Testis (tissue), 2 donors: ENCODE measurements at regions not wholly inside any gene's neighbourhood (a gene's known extent, or its start where the extent isn't known, plus 50 kb on each side); places are given as distances from the start of the nearest gene placed in this dataset.

Source experiments
- DNase-seq: peaks from one replicate; pipeline ENCODE4 v3.0.0-alpha.2; 2019
- H3K27ac ChIP-seq, 2 donors: fragments of 200-600 bp; sonication (generic); one replicate each; pipeline ENCODE4 v1.5.1; 2019
- H3K27me3 ChIP-seq: fragments of 200-600 bp; sonication (generic); one replicate; pipeline ENCODE4 v1.5.1; 2019
- H3K36me3 ChIP-seq: fragments of 200-600 bp; sonication (generic); one replicate; pipeline ENCODE4 v1.5.1; 2017; ENCODE audit warnings: low read depth; ENCODE audit errors: missing control alignments
- H3K4me1 ChIP-seq: fragments of 200-600 bp; sonication (generic); one replicate; pipeline ENCODE4 v1.5.1; 2019
- H3K4me3 ChIP-seq, 2 donors: fragments of 200-600 bp; sonication (generic); one replicate each; pipeline ENCODE4 v1.5.1; 2017 to 2019
- H3K9me3 ChIP-seq: fragments of 200-600 bp; sonication (generic); one replicate; pipeline ENCODE4 v1.5.1; 2017
- CTCF ChIP-seq, 3 experiments: fragments of 450-650 bp in 2 of 3; fragments of 200-600 bp in 1 of 3; sonication (generic) in 1 of 3; IDR thresholded peaks; one replicate each; pipeline ENCODE4 v1.5.1; 2016 to 2019; ENCODE audit warnings: antibody characterized with exemption in 3 of 3, mild to moderate bottlenecking in 2 of 3, moderate library complexity in 1 of 3
- POLR2A ChIP-seq: fragments of 450-650 bp; IDR thresholded peaks from one replicate; pipeline ENCODE4 v1.6.1; 2017; ENCODE audit warnings: antibody characterized with exemption, mild to moderate bottlenecking, moderate library complexity
- WGBS, 2 donors: methylation state at CpG; one replicate each; pipeline ENCODE4 v1.1.5; 2018; 5-methylcytosine and 5-hydroxymethylcytosine counted together
- intact Hi-C: fragments of 100-400 bp; cut with DNase I; formaldehyde crosslinking; loops from one replicate; pipeline ENCODE4 v1.15.1; 2023; ENCODE audit warnings: low total_unique reads

- 57 to 69% methylated on average over 5 of the region's 5 CpGs for WGBS, 2 donors
- TF ChIP-seq POLR2A = no peak
- TF ChIP-seq CTCF (IDR thresholded peaks at IDR 0.05) = no peak
- Histone ChIP-seq H3K4me3 (no peak overlapping the region), H3K36me3 (no peaks in the 10 kb centered on the region), H3K9me3 (no peaks in the 10 kb centered on the region), H3K4me1 (no peaks in the 10 kb centered on the region), H3K27me3 (no peaks in the 10 kb centered on the region), H3K27ac (no peak overlapping the region)
- no peak for DNase-seq
- intact Hi-C loops = no loop called here
These were observed 186.8 kb downstream of the CDH26 start for GRCh38 chr20:60144974-60145527.

- no peaks in the 10 kb centered on the region for H3K4me1 ChIP-seq
These were observed 188.8 kb downstream of the CDH26 start for GRCh38 chr20:60147004-60147403.

GRCh38 chr20:60148885-60149284 lies 190.7 kb downstream of the CDH26 start:
- no peaks in the 10 kb centered on the region for H3K4me1 ChIP-seq
- DNase-seq = no peak
- H3K9me3 ChIP-seq = no peaks in the 10 kb centered on the region
- no peaks in the 10 kb centered on the region for H3K27me3 ChIP-seq
- TF ChIP-seq CTCF (IDR thresholded peaks at IDR 0.05) (no peak), POLR2A (no peak)
- no peaks in the 10 kb centered on the region for H3K36me3 ChIP-seq
- H3K27ac ChIP-seq = no peak overlapping the region
- intact Hi-C loops = no loop called here
- no peak overlapping the region for H3K4me3 ChIP-seq

More at GRCh38 chr20:60147004-60147403, 188.8 kb downstream of the CDH26 start:
- 94% methylated on average over 2 of the region's 2 CpGs for WGBS, 2 donors
- Histone ChIP-seq H3K27ac (no peak overlapping the region), H3K9me3 (no peaks in the 10 kb centered on the region), H3K4me3 (no peak overlapping the region), H3K27me3 (no peaks in the 10 kb centered on the region), H3K36me3 (no peaks in the 10 kb centered on the region)
- no peak for DNase-seq
- intact Hi-C loops = no loop called here
- no peak for TF ChIP-seq CTCF (IDR thresholded peaks at IDR 0.05)
- TF ChIP-seq POLR2A = no peak

- H3K36me3 ChIP-seq = no peaks in the 10 kb centered on the region
- intact Hi-C loops = no loop called here
- no peak for DNase-seq
- H3K9me3 ChIP-seq = no peaks in the 10 kb centered on the region
- no peak for TF ChIP-seq POLR2A
- no peak for TF ChIP-seq CTCF (IDR thresholded peaks at IDR 0.05)
- 78 to 81% methylated on average over 3 of the region's 3 CpGs for WGBS, 2 donors
- no peak overlapping the region for H3K27ac ChIP-seq
- no peaks in the 10 kb centered on the region for H3K27me3 ChIP-seq
- no peak overlapping the region for H3K4me3 ChIP-seq
- no peaks in the 10 kb centered on the region for H3K4me1 ChIP-seq
These were observed 194.6 kb downstream of the CDH26 start for GRCh38 chr20:60152792-60153191.

GRCh38 chr20:60160451-60161145 lies 202.4 kb downstream of the CDH26 start:
- intact Hi-C loops = no loop called here
- no peak for DNase-seq
- whole genome bisulfite sequencing, 2 donors = 64 to 70% methylated on average over 2 of the region's 2 CpGs

More at GRCh38 chr20:60160451-60161145, 202.4 kb downstream of the CDH26 start:
- no peak for TF ChIP-seq CTCF (IDR thresholded peaks at IDR 0.05)
- TF ChIP-seq POLR2A = no peak
- H3K4me3 ChIP-seq = no peak overlapping the region
- no peaks in the 10 kb centered on the region for H3K9me3 ChIP-seq
- no peaks in the 10 kb centered on the region for H3K4me1 ChIP-seq
- no peaks in the 10 kb centered on the region for H3K36me3 ChIP-seq
- H3K27ac ChIP-seq = no peak overlapping the region
- H3K27me3 ChIP-seq = no peaks in the 10 kb centered on the region
